Dendritic cell treated with granulocyte-macrophage colony-stimulating factor and Interleukin-4, amounts not matched to agents 40 ng/mL and 50 ng/mL, for 4 days (primary cell): ENCODE measurements at regions not wholly inside any gene's neighbourhood (a gene's known extent, or its start where the extent isn't known, plus 50 kb on each side); places are given as distances from the start of the nearest gene placed in this dataset.

Experiments used
- H3K27ac Mint-ChIP-seq: one replicate; pipeline ENCODE4 v1.8.0; 2022; ENCODE audit warnings: mild to moderate bottlenecking, mixed read lengths
- H3K27me3 Mint-ChIP-seq: one replicate; pipeline ENCODE4 v1.8.0; 2022; ENCODE audit warnings: mild to moderate bottlenecking, mixed read lengths
- H3K36me3 Mint-ChIP-seq: one replicate; pipeline ENCODE4 v1.8.0; 2022; ENCODE audit warnings: low read depth, mixed read lengths
- H3K4me1 Mint-ChIP-seq: one replicate; pipeline ENCODE4 v1.8.0; 2022; ENCODE audit warnings: low read depth, mixed read lengths
- H3K4me3 Mint-ChIP-seq: one replicate; pipeline ENCODE4 v1.8.0; 2022; ENCODE audit warnings: mild to moderate bottlenecking, moderate library complexity, mixed read lengths
- H3K9me3 Mint-ChIP-seq: one replicate; pipeline ENCODE4 v1.8.0; 2022; ENCODE audit warnings: mixed read lengths
- intact Hi-C: fragments of 100-400 bp; cut with micrococcal nuclease; formaldehyde crosslinking; loops from one replicate; pipeline ENCODE4 v1.15.0; 2022

DNA sequence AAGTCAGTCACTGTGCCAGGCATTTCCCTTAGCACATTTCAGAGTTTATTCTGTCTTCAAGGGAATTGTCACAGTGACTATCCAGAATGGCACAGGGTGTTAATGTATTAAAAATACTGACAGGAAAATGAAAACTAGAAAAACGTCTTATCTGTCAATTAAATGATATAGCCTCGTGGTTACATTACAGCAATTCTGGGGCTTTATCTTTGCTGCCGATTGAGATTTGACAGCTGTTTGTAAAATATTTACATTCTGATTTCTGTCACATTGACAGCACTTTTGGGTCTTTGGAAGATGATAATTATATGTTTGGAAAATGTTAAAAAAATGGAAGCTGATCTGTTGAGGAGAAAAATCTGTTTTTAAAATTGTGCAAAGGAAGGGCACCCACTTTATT, 250.0 kb downstream of the CHRM3 start:
- Mint-ChIP-seq H3K27me3 (no peaks in the 10 kb centered on the region), H3K4me1 (no peaks in the 10 kb centered on the region), H3K36me3 (no peaks in the 10 kb centered on the region), H3K4me3 (no peak overlapping the region), H3K27ac (no peak overlapping the region), H3K9me3 (no peaks in the 10 kb centered on the region)
- intact Hi-C loops, result no loop called here

- Mint-ChIP-seq H3K27ac (no peak overlapping the region), H3K27me3 (no peaks in the 10 kb centered on the region), H3K4me1 (no peaks in the 10 kb centered on the region), H3K36me3 (no peaks in the 10 kb centered on the region), H3K9me3 (peaks cover 9% of the 10 kb centered on the region), H3K4me3 (no peak overlapping the region)
- intact Hi-C loops, result no loop called here
These were observed 258.2 kb downstream of the CHRM3 start for GRCh38 chr1:239644604-239645003.

DNA sequence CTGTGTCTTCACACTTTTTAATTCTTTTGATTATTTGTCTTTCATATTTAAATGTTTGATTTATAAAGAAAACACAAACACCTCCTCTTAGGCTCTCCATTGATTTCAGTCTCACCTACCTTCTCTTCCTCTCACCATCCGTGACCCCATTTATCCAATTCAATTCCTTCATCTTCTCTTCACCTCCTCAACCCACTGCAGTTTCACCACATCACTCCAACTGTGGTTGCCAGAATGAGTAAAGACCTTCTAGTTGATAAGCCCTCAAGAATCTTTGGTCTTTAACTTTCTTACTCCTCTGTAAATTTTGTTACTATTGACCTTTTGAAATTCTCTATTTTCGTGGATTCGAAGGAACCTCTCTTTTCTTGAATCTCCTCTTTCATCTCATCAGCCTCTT, 260.7 kb downstream of the CHRM3 start:
- intact Hi-C loops, result no loop called here
- Mint-ChIP-seq H3K27me3 (no peaks in the 10 kb centered on the region), H3K9me3 (peaks cover 7% of the 10 kb centered on the region), H3K27ac (no peak overlapping the region), H3K4me1 (no peaks in the 10 kb centered on the region), H3K36me3 (no peaks in the 10 kb centered on the region), H3K4me3 (no peak overlapping the region)

- H3K4me3 Mint-ChIP-seq, result no peak overlapping the region
- H3K27me3 Mint-ChIP-seq, result no peaks in the 10 kb centered on the region
- H3K4me1 Mint-ChIP-seq, result no peaks in the 10 kb centered on the region
- H3K27ac Mint-ChIP-seq, result no peak overlapping the region
- intact Hi-C loops, result no loop called here
- no peaks in the 10 kb centered on the region for H3K9me3 Mint-ChIP-seq
- no peaks in the 10 kb centered on the region for H3K36me3 Mint-ChIP-seq
These were observed 261.7 kb downstream of the CHRM3 start for GRCh38 chr1:239647964-239648632.

GRCh38 chr1:239655023-239655422, 268.7 kb downstream of the CHRM3 start:
- H3K9me3 Mint-ChIP-seq, result no peaks in the 10 kb centered on the region
- H3K36me3 Mint-ChIP-seq, result no peaks in the 10 kb centered on the region

DNA sequence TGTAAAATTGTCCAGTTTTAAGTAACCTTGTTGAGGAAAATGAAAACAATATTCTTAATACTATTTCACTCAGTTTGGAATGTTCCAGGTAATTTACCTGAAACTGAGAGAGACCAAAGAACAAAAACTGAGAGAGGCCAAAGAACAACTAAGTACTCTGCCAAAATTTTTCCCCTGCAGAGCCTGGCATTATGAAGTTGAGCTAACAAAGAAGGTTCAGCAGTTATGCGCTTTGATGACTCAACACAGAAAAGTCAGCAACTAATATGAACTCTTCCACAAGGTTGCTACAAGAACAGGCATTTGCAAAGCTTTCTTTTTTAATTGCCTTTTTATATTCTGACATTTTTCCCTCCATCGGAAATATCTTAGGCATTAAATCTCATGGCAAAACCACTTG, 270.9 kb downstream of the CHRM3 start:
- Mint-ChIP-seq H3K27ac (no peak overlapping the region), H3K9me3 (peaks cover under 1% of the 10 kb centered on the region), H3K36me3 (no peaks in the 10 kb centered on the region), H3K4me3 (no peak overlapping the region), H3K27me3 (no peaks in the 10 kb centered on the region), H3K4me1 (no peaks in the 10 kb centered on the region)
- intact Hi-C loops, result no loop called here

More at GRCh38 chr1:239655023-239655422, 268.7 kb downstream of the CHRM3 start:
- no peak overlapping the region for H3K27ac Mint-ChIP-seq
- H3K4me1 Mint-ChIP-seq, result no peaks in the 10 kb centered on the region
- no peak overlapping the region for H3K4me3 Mint-ChIP-seq
- intact Hi-C loops, result no loop called here
- H3K27me3 Mint-ChIP-seq, result no peaks in the 10 kb centered on the region

- H3K4me1 Mint-ChIP-seq, result peaks cover 6% of the 10 kb centered on the region
- H3K4me3 Mint-ChIP-seq, result no peak overlapping the region
- intact Hi-C loops, result no loop called here
- peaks cover 26% of the 10 kb centered on the region for H3K9me3 Mint-ChIP-seq
- H3K27me3 Mint-ChIP-seq, result no peaks in the 10 kb centered on the region
- no peak overlapping the region for H3K27ac Mint-ChIP-seq
- no peaks in the 10 kb centered on the region for H3K36me3 Mint-ChIP-seq
These were observed 276.6 kb downstream of the CHRM3 start for GRCh38 chr1:239662950-239663349.

DNA sequence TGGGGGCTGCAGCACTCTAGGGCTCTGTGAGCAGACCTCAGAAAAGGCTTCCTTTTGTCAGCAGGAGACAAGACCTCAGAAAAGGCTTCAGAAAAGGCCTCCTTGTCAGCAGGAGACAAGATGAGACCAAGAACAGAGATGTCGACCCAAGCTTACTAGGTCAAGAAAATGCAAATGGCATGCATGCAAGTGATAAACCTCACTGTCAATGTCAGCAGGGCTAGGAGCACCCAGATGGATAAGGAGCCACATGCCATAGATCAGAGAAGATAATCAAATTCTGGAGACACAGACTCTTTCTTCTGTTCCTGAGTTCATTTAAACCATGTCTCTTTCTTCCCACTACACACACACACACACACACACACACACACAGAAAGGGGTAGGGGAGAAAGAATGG, 285.9 kb downstream of the CHRM3 start:
- no peaks in the 10 kb centered on the region for H3K9me3 Mint-ChIP-seq
- H3K4me3 Mint-ChIP-seq, result no peak overlapping the region
- H3K36me3 Mint-ChIP-seq, result no peaks in the 10 kb centered on the region
- intact Hi-C loops, result no loop called here
- no peak overlapping the region for H3K27ac Mint-ChIP-seq
- H3K27me3 Mint-ChIP-seq, result no peaks in the 10 kb centered on the region
- no peaks in the 10 kb centered on the region for H3K4me1 Mint-ChIP-seq

- no peak overlapping the region for H3K4me3 Mint-ChIP-seq
- no peaks in the 10 kb centered on the region for H3K4me1 Mint-ChIP-seq
- H3K9me3 Mint-ChIP-seq, result no peaks in the 10 kb centered on the region
- no peaks in the 10 kb centered on the region for H3K36me3 Mint-ChIP-seq
- intact Hi-C loops, result no loop called here
- no peaks in the 10 kb centered on the region for H3K27me3 Mint-ChIP-seq
- H3K27ac Mint-ChIP-seq, result no peak overlapping the region
These were observed 289.4 kb downstream of the CHRM3 start for GRCh38 chr1:239675735-239676134.

DNA sequence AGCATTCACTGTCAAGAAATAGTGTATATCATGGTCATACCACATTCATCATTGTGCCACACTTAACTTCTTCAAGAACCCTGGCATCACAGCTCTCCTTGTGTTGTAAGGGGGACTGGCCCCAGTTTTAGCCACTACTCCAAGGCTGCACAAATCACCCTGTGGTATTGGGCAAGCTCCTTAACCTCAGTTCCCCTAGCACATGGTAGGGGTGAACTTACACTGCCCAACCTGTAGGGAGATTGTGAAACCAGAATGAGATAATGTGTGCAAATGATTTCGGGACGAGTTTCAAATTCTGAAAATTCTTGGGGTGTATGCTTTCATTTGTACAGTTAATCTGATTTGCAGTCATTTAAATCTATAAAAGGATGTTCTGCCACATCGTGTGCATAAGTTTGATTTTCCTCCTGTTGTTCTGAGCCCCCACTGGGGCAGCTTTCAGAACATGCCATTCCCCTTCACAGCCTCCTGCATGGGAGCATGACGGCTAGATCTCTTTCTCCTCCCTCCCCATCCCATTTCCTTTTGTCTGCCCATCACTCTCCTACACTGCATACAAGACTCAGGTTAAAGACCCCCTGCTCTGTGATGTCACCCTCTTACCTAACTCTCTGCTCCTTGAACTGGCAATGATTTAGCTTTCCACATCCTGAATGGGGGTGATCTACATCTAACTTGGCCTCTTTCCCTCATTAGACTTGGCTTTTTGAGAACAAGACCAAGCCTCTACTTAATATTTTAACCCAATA, 290.3 kb downstream of the CHRM3 start:
- intact Hi-C loops, result no loop called here
- Mint-ChIP-seq H3K9me3 (no peaks in the 10 kb centered on the region), H3K27me3 (no peaks in the 10 kb centered on the region), H3K4me1 (no peaks in the 10 kb centered on the region), H3K4me3 (no peak overlapping the region), H3K36me3 (no peaks in the 10 kb centered on the region), H3K27ac (no peak overlapping the region)

- Mint-ChIP-seq H3K27ac (no peak overlapping the region), H3K9me3 (no peaks in the 10 kb centered on the region), H3K27me3 (no peaks in the 10 kb centered on the region), H3K4me1 (no peaks in the 10 kb centered on the region), H3K36me3 (no peaks in the 10 kb centered on the region), H3K4me3 (no peak overlapping the region)
- intact Hi-C loops, result no loop called here
These were observed 291.0 kb downstream of the CHRM3 start for GRCh38 chr1:239677362-239677761.

GRCh38 chr1:239678181-239678580, 291.8 kb downstream of the CHRM3 start:
- Mint-ChIP-seq H3K27ac (no peak overlapping the region), H3K4me1 (no peaks in the 10 kb centered on the region)
- intact Hi-C loops, result no loop called here

GRCh38 chr1:239682046-239682445, 295.7 kb downstream of the CHRM3 start:
- no peak overlapping the region for H3K27ac Mint-ChIP-seq
- intact Hi-C loops, result no loop called here
- no peaks in the 10 kb centered on the region for H3K4me1 Mint-ChIP-seq
- H3K27me3 Mint-ChIP-seq, result no peaks in the 10 kb centered on the region
- H3K36me3 Mint-ChIP-seq, result no peaks in the 10 kb centered on the region
- H3K9me3 Mint-ChIP-seq, result no peaks in the 10 kb centered on the region
- no peak overlapping the region for H3K4me3 Mint-ChIP-seq

More at GRCh38 chr1:239678181-239678580, 291.8 kb downstream of the CHRM3 start:
- no peak overlapping the region for H3K4me3 Mint-ChIP-seq
- no peaks in the 10 kb centered on the region for H3K36me3 Mint-ChIP-seq
- no peaks in the 10 kb centered on the region for H3K27me3 Mint-ChIP-seq
- no peaks in the 10 kb centered on the region for H3K9me3 Mint-ChIP-seq

- Mint-ChIP-seq H3K4me3 (no peak overlapping the region), H3K36me3 (no peaks in the 10 kb centered on the region), H3K9me3 (no peaks in the 10 kb centered on the region), H3K27me3 (no peaks in the 10 kb centered on the region), H3K4me1 (no peaks in the 10 kb centered on the region), H3K27ac (no peak overlapping the region)
- intact Hi-C loops, result no loop called here
These were observed 296.6 kb downstream of the CHRM3 start for GRCh38 chr1:239682960-239683359.

- Mint-ChIP-seq H3K9me3 (no peaks in the 10 kb centered on the region), H3K27ac (no peak overlapping the region), H3K4me3 (no peak overlapping the region), H3K36me3 (no peaks in the 10 kb centered on the region), H3K4me1 (no peaks in the 10 kb centered on the region), H3K27me3 (no peaks in the 10 kb centered on the region)
- intact Hi-C loops, result no loop called here
These were observed 300.0 kb downstream of the CHRM3 start for GRCh38 chr1:239686386-239686785.
